ENCODE measurements at regions not wholly inside any gene's neighbourhood (a gene's known extent, or its start where the extent isn't known, plus 50 kb on each side); places are given as distances from the start of the nearest gene placed in this dataset.

- peaks cover 1% of the 10 kb centered on the region for H3K9me3 Mint-ChIP-seq
- no peaks in the 10 kb centered on the region for H3K36me3 Mint-ChIP-seq
- POLR2A ChIA-PET, result no interaction called here
These were observed 298.8 kb downstream of the FOXA2 start for GRCh38 chr20:22285555-22285954.

DNA sequence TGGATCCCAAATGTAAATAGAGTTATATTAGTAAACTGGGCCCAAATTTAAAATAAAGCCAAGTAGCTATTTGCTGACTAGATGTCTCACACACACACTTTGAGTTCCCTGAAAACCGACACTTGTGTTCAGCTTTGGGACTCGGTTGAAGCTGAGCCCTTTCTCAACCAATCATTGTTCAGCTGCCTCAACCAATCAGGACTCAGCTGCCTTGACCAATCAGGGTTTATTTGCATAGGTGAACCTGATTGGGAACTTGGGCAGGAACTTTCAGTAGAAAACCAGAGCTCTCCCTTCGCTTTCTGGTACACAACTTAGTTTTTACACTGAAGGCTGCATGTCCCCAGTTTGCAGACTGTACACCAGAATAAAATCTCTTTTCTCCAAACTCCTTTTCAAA lies 301.7 kb downstream of the FOXA2 start:
- Mint-ChIP-seq H3K36me3 (no peaks in the 10 kb centered on the region), H3K9me3 (peaks cover 1% of the 10 kb centered on the region), H3K4me1 (no peaks in the 10 kb centered on the region), H3K27me3 (no peaks in the 10 kb centered on the region), H3K27ac (no peak overlapping the region), H3K4me3 (no peak overlapping the region)
- no peak for DNase-seq
- POLR2A ChIA-PET, result no interaction called here
- ATAC-seq (ENCODE audit: low read depth), result no peak

More at GRCh38 chr20:22285555-22285954, 298.8 kb downstream of the FOXA2 start:
- no peak overlapping the region for H3K4me3 Mint-ChIP-seq
- DNase-seq (no peak), ATAC-seq (ENCODE audit: low read depth) (no peak)
- no peaks in the 10 kb centered on the region for H3K4me1 Mint-ChIP-seq
- no peaks in the 10 kb centered on the region for H3K27me3 Mint-ChIP-seq
- no peak overlapping the region for H3K27ac Mint-ChIP-seq

- Mint-ChIP-seq H3K4me1 (no peaks in the 10 kb centered on the region), H3K36me3 (no peaks in the 10 kb centered on the region), H3K27me3 (no peaks in the 10 kb centered on the region), H3K9me3 (peaks cover 8% of the 10 kb centered on the region), H3K4me3 (no peak overlapping the region), H3K27ac (no peak overlapping the region)
- no peak for ATAC-seq (ENCODE audit: low read depth)
- POLR2A ChIA-PET, result no interaction called here
- DNase-seq, result no peak
These were observed 310.0 kb downstream of the FOXA2 start for GRCh38 chr20:22274330-22274729.

GRCh38 chr20:22268675-22269074 lies 315.7 kb downstream of the FOXA2 start:
- H3K36me3 Mint-ChIP-seq, result no peaks in the 10 kb centered on the region
- H3K27me3 Mint-ChIP-seq, result no peaks in the 10 kb centered on the region
- no peak overlapping the region for H3K27ac Mint-ChIP-seq
- peaks cover 7% of the 10 kb centered on the region for H3K9me3 Mint-ChIP-seq
- H3K4me3 Mint-ChIP-seq, result no peak overlapping the region
- POLR2A ChIA-PET, result no interaction called here
- H3K4me1 Mint-ChIP-seq, result no peaks in the 10 kb centered on the region
- no peak for ATAC-seq (ENCODE audit: low read depth)
- no peak for DNase-seq

- ATAC-seq (ENCODE audit: low read depth), result no peak
These were observed 319.5 kb downstream of the FOXA2 start for GRCh38 chr20:22264917-22265316.

GRCh38 chr20:22260506-22260905 lies 323.9 kb downstream of the FOXA2 start:
- no peak overlapping the region for H3K27ac Mint-ChIP-seq
- ATAC-seq (ENCODE audit: low read depth) (no peak), DNase-seq (no peak)
- no peaks in the 10 kb centered on the region for H3K27me3 Mint-ChIP-seq
- POLR2A ChIA-PET, result no interaction called here
- no peaks in the 10 kb centered on the region for H3K4me1 Mint-ChIP-seq
- peaks cover 1% of the 10 kb centered on the region for H3K9me3 Mint-ChIP-seq
- no peak overlapping the region for H3K4me3 Mint-ChIP-seq
- no peaks in the 10 kb centered on the region for H3K36me3 Mint-ChIP-seq

More at GRCh38 chr20:22264917-22265316, 319.5 kb downstream of the FOXA2 start:
- Mint-ChIP-seq H3K27me3 (no peaks in the 10 kb centered on the region), H3K36me3 (no peaks in the 10 kb centered on the region), H3K4me1 (no peaks in the 10 kb centered on the region), H3K4me3 (no peak overlapping the region), H3K9me3 (peaks cover 7% of the 10 kb centered on the region), H3K27ac (no peak overlapping the region)
- no peak for DNase-seq
- POLR2A ChIA-PET, result no interaction called here

GRCh38 chr20:22257912-22258311 lies 326.5 kb downstream of the FOXA2 start:
- no peaks in the 10 kb centered on the region for H3K4me1 Mint-ChIP-seq
- no peak overlapping the region for H3K27ac Mint-ChIP-seq
- no peaks in the 10 kb centered on the region for H3K36me3 Mint-ChIP-seq
- H3K9me3 Mint-ChIP-seq, result peaks cover 1% of the 10 kb centered on the region
- POLR2A ChIA-PET, result no interaction called here
- no peak overlapping the region for H3K4me3 Mint-ChIP-seq
- DNase-seq (no peak), ATAC-seq (ENCODE audit: low read depth) (no peak)
- H3K27me3 Mint-ChIP-seq, result no peaks in the 10 kb centered on the region

DNA sequence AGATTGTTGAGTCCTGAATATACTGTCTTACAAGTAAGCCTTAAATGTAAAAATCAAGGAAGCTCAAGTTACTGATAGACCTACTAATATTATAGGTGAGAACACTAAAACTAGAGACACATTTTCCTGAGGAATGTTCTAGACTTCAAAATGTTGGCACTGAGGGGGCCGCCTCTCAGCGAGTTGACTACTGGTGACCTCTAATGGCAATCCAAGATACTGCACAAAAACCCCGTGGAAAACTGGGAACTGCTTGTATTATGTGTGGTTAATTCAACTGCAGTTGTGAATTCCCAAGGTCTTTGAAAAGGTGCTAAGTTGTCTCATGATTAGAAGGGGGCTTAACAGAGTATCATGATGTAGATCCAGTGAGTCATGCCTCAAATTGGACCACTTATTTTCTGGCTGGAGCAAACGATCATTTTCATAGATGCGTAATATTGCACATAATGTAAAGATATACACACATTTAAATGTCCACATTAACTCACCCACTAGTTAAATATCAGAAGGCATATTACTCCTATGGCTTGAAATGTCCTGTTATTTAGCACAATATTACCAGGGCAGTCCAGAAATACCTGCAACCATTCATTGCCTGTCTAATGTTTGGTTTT lies 336.2 kb downstream of the FOXA2 start:
- Mint-ChIP-seq H3K27ac (no peak overlapping the region), H3K4me1 (no peaks in the 10 kb centered on the region), H3K9me3 (peaks cover 1% of the 10 kb centered on the region), H3K4me3 (no peak overlapping the region), H3K36me3 (no peaks in the 10 kb centered on the region), H3K27me3 (no peaks in the 10 kb centered on the region)
- DNase-seq, result no peak
- POLR2A ChIA-PET, result no interaction called here
- no peak for ATAC-seq (ENCODE audit: low read depth)

DNA sequence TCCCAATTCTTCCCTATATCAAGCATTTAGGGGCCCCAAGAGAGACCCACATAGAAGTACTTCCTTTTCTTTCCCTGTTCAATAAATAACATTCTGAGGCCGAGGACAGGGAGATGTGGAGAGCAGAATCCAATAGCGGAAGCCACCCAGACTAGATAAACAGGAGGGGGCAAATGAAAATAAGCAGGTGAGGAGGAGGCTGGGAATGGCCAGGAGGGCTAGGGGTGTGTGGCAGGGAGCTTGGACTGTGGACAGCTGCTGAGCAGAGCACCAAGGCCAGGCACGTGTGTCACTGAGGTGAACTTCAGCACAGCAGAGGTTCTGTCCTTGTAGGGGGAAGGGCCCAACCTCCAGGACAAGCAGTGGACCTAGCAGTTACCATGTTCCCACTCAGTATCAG lies 339.2 kb downstream of the FOXA2 start:
- peaks cover 4% of the 10 kb centered on the region for H3K9me3 Mint-ChIP-seq
- no peak for ATAC-seq (ENCODE audit: low read depth)
- no peak overlapping the region for H3K4me3 Mint-ChIP-seq
- no peak for DNase-seq
- no peaks in the 10 kb centered on the region for H3K36me3 Mint-ChIP-seq
- H3K27me3 Mint-ChIP-seq, result no peaks in the 10 kb centered on the region
- POLR2A ChIA-PET, result no interaction called here
- no peaks in the 10 kb centered on the region for H3K4me1 Mint-ChIP-seq
- no peak overlapping the region for H3K27ac Mint-ChIP-seq

GRCh38 chr20:22243067-22243466 lies 341.3 kb downstream of the FOXA2 start:
- POLR2A ChIA-PET, result no interaction called here
- no peaks in the 10 kb centered on the region for H3K4me1 Mint-ChIP-seq
- peaks cover 8% of the 10 kb centered on the region for H3K9me3 Mint-ChIP-seq
- H3K4me3 Mint-ChIP-seq, result no peak overlapping the region
- H3K27ac Mint-ChIP-seq, result no peak overlapping the region
- no peaks in the 10 kb centered on the region for H3K36me3 Mint-ChIP-seq
- no peak for ATAC-seq (ENCODE audit: low read depth)
- no peak for DNase-seq
- H3K27me3 Mint-ChIP-seq, result no peaks in the 10 kb centered on the region

GRCh38 chr20:22241609-22242008 lies 342.8 kb downstream of the FOXA2 start:
- Mint-ChIP-seq H3K4me1 (no peaks in the 10 kb centered on the region), H3K27ac (no peak overlapping the region), H3K4me3 (no peak overlapping the region), H3K27me3 (no peaks in the 10 kb centered on the region), H3K36me3 (no peaks in the 10 kb centered on the region), H3K9me3 (peaks cover 9% of the 10 kb centered on the region)
- POLR2A ChIA-PET, result no interaction called here
- DNase-seq, result no peak
- no peak for ATAC-seq (ENCODE audit: low read depth)

DNA sequence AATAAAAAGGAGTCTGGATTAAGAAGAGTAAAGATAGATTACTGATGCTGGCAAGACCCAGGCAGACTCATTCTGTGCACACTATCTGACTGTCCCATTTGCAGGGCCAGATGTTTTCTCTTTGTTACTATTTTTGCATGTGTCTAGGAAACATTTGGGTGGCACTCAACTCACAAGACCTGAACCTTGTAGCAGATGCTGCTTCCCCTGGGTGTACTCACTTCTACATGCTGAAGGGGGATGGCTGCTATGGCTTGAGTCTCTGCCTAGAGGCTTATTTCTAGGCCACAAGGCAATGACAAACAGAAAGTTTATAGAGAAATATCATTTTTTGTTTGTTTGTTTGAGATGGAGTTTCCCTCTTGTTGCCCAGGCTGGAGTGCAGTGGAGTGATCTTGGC lies 351.4 kb downstream of the FOXA2 start:
- no peak for DNase-seq
- peaks cover 3% of the 10 kb centered on the region for H3K9me3 Mint-ChIP-seq
- H3K36me3 Mint-ChIP-seq, result no peaks in the 10 kb centered on the region
- POLR2A ChIA-PET, result no interaction called here
- H3K4me3 Mint-ChIP-seq, result no peak overlapping the region
- H3K27me3 Mint-ChIP-seq, result no peaks in the 10 kb centered on the region
- H3K27ac Mint-ChIP-seq, result no peak overlapping the region
- ATAC-seq (ENCODE audit: low read depth), result no peak
- H3K4me1 Mint-ChIP-seq, result no peaks in the 10 kb centered on the region

- POLR2A ChIA-PET, result no interaction called here
- ATAC-seq (ENCODE audit: low read depth), result no peak
- no peaks in the 10 kb centered on the region for H3K4me1 Mint-ChIP-seq
- no peak for DNase-seq
- no peak overlapping the region for H3K27ac Mint-ChIP-seq
- H3K27me3 Mint-ChIP-seq, result no peaks in the 10 kb centered on the region
- H3K9me3 Mint-ChIP-seq, result peaks cover 2% of the 10 kb centered on the region
- H3K36me3 Mint-ChIP-seq, result no peaks in the 10 kb centered on the region
- H3K4me3 Mint-ChIP-seq, result no peak overlapping the region
These were observed 351.9 kb downstream of the FOXA2 start for GRCh38 chr20:22232473-22232872.

DNA sequence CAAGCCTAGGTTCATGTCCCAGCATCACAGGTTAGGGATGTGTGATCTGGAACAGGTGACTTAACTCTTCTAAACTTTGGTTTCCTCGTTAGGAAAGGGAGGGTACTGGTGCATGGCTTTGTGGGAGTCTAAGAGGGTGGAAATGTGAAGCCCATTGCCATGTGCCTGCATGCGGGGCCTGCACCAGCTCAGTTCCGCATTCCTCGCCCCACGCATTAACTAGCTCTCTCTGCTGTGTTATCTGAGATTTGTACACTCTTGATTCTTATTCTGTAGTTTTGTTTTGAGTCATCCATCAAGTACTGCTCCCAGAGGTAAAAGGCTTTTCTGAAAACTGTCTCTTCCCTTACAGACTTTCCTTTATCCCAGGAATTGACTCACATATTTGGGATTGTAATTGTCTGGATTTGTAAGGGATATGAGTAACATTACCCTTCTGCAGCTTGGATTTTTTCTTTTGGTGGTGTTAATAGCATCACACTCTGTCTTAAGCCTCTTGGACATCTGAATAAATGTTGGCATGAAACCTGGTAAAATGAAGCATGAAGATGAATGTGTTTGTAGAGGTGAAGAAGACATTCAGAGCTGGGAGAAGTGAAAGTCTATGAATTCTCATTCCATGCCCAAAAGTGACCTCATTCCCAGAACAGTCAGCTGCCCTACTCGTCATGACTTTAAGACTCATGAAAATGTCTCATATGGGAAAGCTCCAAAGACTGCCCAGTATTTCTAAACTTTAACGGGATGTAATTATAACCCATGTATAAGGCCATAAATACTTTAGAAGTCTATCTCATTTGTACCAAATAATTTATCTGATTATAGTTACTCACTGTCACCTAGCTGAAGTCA lies 357.3 kb downstream of the FOXA2 start:
- Mint-ChIP-seq H3K27ac (no peak overlapping the region), H3K9me3 (no peaks in the 10 kb centered on the region), H3K4me3 (no peak overlapping the region), H3K27me3 (no peaks in the 10 kb centered on the region), H3K4me1 (no peaks in the 10 kb centered on the region), H3K36me3 (no peaks in the 10 kb centered on the region)
- POLR2A ChIA-PET, result no interaction called here
- DNase-seq (no peak), ATAC-seq (ENCODE audit: low read depth) (no peak)

Measured in activated naive CD8-positive, alpha-beta T cell treated with anti-CD3 and anti-CD28 coated beads, Interleukin-2, amount 10 ng/mL, durations not matched to agents 7 days and 5 days (primary cell).